GM21825 (cell line): ENCODE measurements at regions not wholly inside any gene's neighbourhood (a gene's known extent, or its start where the extent isn't known, plus 50 kb on each side); places are given as distances from the start of the nearest gene placed in this dataset.

Experiments
- ATAC-seq: cut with Tn5 transposase; IDR thresholded peaks from one replicate; pipeline ENCODE4 v1.9.1; 2021; ENCODE audit warnings: mild to moderate bottlenecking, moderate library complexity; ENCODE audit not compliant: unreplicated experiment

GRCh38 chr2:165033402-165033801 lies 78.1 kb upstream of the SLC38A11 start:
- no peak for ATAC-seq

- ATAC-seq = no peak
Measured at GRCh38 chr2:165032559-165032958, 77.2 kb upstream of the SLC38A11 start.

- no peak for ATAC-seq
Measured at GRCh38 chr2:165024199-165024598, 68.9 kb upstream of the SLC38A11 start.

GRCh38 chr2:165022781-165023180 lies 67.5 kb upstream of the SLC38A11 start:
- ATAC-seq = no peak

DNA sequence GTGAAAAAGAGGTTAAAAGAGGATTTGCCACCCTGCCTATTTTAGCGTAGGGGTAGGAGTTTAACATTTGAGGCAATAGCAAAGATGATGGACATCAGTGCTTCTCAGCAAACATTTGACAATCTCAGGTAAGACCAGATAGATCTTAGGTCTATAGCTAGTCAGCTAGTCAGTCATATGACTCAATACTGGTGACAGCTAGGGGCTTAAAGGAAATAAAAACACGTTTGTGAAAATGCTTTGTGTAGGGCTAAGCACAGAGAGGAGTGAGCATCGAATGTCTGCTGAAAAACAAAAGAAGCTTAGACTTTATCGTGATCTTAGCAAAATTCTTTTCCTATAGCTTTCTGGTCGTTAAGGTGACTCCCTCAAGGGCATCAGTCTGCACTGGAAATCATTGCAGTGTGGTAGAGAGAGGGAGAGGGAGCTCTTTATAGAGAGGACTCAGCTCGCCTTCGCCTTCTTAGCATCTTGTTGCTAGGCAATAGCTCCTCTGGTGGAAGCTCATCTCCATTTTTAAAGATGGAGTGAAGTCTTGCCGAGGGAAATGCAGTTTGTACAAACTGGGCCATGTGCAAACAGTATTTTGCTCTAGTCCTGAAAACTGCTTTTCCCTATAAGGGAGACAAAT lies 62.8 kb upstream of the SLC38A11 start:
- ATAC-seq = no peak

DNA sequence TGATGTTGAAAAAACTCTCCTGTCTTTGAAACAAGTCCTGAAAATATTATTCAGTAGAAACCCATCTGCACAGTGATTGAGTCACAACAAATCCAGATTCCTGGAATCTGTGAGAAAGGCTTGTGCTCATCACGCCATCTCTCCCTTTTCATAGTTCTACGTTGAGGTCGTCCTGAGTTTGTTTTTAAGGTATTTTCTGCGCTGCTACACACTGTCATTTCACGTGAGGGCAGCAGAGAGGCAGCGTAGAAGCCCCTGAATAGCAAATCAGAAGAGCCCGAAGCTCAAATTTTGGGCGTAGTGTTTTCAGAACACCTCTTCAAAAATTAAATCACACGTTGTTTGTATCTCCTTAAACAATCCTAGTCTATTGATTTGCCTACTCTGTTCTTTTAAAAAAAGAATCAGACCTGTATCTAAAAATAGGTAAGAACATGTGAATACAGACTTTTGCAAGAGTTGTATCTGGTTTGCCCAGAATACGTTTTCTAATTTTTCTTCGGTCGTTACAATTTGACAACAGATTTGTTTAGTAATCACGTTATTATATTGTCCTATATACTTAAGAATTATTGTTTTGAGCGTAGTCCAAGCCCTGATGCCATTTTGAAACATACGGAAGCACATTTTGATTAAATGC lies 61.6 kb upstream of the SLC38A11 start:
- ATAC-seq = peak; percentile 59

- peak; percentile 83 for ATAC-seq
Measured at GRCh38 chr2:165015052-165015642, 59.8 kb upstream of the SLC38A11 start.

DNA sequence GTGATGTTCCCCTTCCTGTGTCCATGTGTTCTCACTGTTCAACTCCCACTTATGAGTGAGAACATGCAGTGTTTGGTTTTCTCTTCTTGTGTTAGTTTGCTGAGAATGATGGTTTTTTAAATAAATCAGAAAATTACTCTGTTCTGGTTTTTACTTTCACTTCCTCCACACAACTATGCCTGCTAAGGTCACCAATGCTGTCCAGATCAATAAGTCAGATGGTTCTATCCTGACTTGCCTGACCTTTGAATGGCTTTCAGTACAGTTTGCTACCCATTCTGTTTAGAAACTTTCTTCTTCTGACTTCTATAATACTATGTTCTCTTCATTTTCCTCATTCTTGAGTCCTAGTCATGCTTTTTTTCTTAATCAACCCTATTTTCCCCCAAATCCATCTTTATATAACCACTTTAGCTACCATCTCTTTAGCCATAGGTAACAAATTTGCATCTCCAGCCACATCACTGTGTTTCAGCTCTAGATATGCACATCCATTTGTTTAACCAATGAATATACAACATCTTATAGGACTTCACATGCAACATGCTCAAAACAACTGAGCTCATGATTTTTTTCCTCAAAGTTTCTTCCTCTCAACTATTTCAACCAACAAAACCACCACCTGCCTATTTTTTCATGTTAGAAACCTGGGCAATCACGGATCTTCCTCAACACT lies 58.8 kb upstream of the SLC38A11 start:
- no peak for ATAC-seq

GRCh38 chr2:165011199-165011598 lies 55.9 kb upstream of the SLC38A11 start:
- no peak for ATAC-seq

DNA sequence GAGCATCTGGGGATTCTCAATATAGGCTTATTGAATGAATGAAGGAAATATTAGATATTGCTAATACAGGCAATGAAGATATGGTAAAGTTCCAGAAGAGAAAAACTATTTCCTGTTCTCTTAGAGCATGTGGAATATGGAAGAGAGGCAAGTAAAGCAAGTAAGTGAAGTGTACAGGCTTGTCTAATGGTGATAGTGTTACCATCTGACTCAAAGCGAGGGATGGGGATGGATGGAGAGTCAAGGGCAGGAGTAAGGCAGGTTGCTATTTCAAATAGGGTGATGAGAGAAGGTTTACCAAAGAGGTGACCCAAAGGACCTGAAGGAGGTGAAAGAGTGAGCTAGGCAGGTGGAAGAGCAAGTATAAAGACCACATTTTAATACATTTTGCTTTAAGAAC lies 55.2 kb upstream of the SLC38A11 start:
- ATAC-seq = no peak

DNA sequence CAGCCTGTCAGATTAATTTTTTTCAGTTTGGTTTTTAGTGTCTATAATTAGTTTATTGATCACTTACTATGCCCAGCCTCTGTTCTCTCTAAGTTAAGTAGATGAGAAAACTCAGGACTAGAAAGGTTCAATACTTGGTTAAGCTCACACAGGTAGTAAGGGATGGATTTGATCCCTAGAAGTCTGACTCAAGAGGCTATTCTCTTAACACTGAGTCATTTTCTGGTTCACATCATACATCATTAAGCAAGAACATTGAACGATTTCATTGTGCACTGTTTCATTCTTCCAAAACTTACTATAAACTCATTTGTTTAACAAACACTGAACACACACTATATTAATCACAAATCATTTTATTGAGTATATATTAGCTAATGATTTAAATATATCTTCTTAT lies 54.1 kb upstream of the SLC38A11 start:
- ATAC-seq = no peak

- no peak for ATAC-seq
Measured at GRCh38 chr2:165008730-165009315, 53.5 kb upstream of the SLC38A11 start.

DNA sequence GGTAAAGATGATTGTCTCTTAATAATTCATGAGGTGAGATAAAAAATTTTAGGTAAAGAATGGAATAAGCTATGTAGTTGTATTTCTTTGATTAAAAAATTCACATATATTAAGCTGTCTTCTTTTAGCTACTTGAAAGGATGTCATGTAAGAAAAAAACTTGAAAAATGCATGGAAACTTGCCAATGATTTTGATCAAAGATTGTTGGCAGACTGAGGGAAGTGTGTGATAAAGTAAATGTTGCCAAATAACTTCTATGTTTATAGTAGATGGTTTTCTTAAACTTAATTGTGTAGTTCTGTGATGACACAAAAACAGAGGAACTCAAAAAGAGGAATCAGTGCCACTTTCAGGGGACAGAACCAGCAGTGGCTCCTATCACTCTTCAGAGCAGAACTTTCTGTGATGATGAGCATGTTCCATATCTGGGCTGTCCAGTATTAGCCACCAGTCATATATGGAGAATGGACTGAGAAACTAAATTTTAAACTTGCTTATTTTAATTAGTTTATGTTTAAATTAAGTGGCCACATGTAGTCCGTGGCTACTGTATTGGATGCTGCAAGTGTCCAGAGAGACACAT lies 51.9 kb upstream of the SLC38A11 start:
- ATAC-seq = no peak
